ENCODE measurements at regions not wholly inside any gene's neighbourhood (a gene's known extent, or its start where the extent isn't known, plus 50 kb on each side); places are given as distances from the start of the nearest gene placed in this dataset.
"Not testable (repeated sequence)": the region's sequence is repeated elsewhere in the genome, so short reads cannot be mapped to it uniquely, and the experiment has no call there.

- in situ Hi-C loops (cut with HindIII; ENCODE audit: low pct_unique_long_range_greater_than_20kb, low sequenced_read_pairs), result no loop called here
- no peak for DNase-seq (ENCODE audit: low read depth, low spot score)
These were observed 54.1 kb downstream of the MAFB start for GRCh38 chr20:40634891-40635290.

GRCh38 chr20:40633123-40633850 is 55.7 kb downstream of the MAFB start:
- DNase-seq (ENCODE audit: low read depth, low spot score), result no peak
- in situ Hi-C loops (cut with HindIII; ENCODE audit: low pct_unique_long_range_greater_than_20kb, low sequenced_read_pairs), result no loop called here

- DNase-seq (ENCODE audit: low read depth, low spot score), result no peak
- in situ Hi-C loops (cut with HindIII; ENCODE audit: low pct_unique_long_range_greater_than_20kb, low sequenced_read_pairs), result no loop called here
These were observed 56.6 kb downstream of the MAFB start for GRCh38 chr20:40632346-40632976.

- no peak for DNase-seq (ENCODE audit: low read depth, low spot score)
- in situ Hi-C loops (cut with HindIII; ENCODE audit: low pct_unique_long_range_greater_than_20kb, low sequenced_read_pairs), result no loop called here
These were observed 57.9 kb downstream of the MAFB start for GRCh38 chr20:40631119-40631631.

- no peak for DNase-seq (ENCODE audit: low read depth, low spot score)
- in situ Hi-C loops (cut with HindIII; ENCODE audit: low pct_unique_long_range_greater_than_20kb, low sequenced_read_pairs), result no loop called here
These were observed 58.3 kb downstream of the MAFB start for GRCh38 chr20:40630713-40631112.

GRCh38 chr20:40630099-40630498 is 58.9 kb downstream of the MAFB start:
- in situ Hi-C loops (cut with HindIII; ENCODE audit: low pct_unique_long_range_greater_than_20kb, low sequenced_read_pairs), result no loop called here
- no peak for DNase-seq (ENCODE audit: low read depth, low spot score)

- in situ Hi-C loops (cut with HindIII; ENCODE audit: low pct_unique_long_range_greater_than_20kb, low sequenced_read_pairs), result no loop called here
- DNase-seq (ENCODE audit: low read depth, low spot score), result no peak
These were observed 60.2 kb downstream of the MAFB start for GRCh38 chr20:40628877-40629276.

GRCh38 chr20:40619053-40619452 is 70.0 kb downstream of the MAFB start:
- DNase-seq (ENCODE audit: low read depth, low spot score); in situ Hi-C loops (cut with HindIII; ENCODE audit: low pct_unique_long_range_greater_than_20kb, low sequenced_read_pairs): not testable (repeated sequence)

GRCh38 chr20:40617594-40617993 is 71.4 kb downstream of the MAFB start:
- in situ Hi-C loops (cut with HindIII; ENCODE audit: low pct_unique_long_range_greater_than_20kb, low sequenced_read_pairs), result no loop called here
- DNase-seq (ENCODE audit: low read depth, low spot score), result no peak

- no peak for DNase-seq (ENCODE audit: low read depth, low spot score)
- in situ Hi-C loops (cut with HindIII; ENCODE audit: low pct_unique_long_range_greater_than_20kb, low sequenced_read_pairs), result no loop called here
These were observed 76.2 kb downstream of the MAFB start for GRCh38 chr20:40612837-40613236.

- in situ Hi-C loops (cut with HindIII; ENCODE audit: low pct_unique_long_range_greater_than_20kb, low sequenced_read_pairs), result no loop called here
- DNase-seq (ENCODE audit: low read depth, low spot score), result no peak
These were observed 76.8 kb downstream of the MAFB start for GRCh38 chr20:40612247-40612646.

GRCh38 chr20:40610730-40611129 is 78.3 kb downstream of the MAFB start:
- DNase-seq (ENCODE audit: low read depth, low spot score), result no peak
- in situ Hi-C loops (cut with HindIII; ENCODE audit: low pct_unique_long_range_greater_than_20kb, low sequenced_read_pairs), result no loop called here

- in situ Hi-C loops (cut with HindIII; ENCODE audit: low pct_unique_long_range_greater_than_20kb, low sequenced_read_pairs), result no loop called here
- no peak for DNase-seq (ENCODE audit: low read depth, low spot score)
These were observed 81.1 kb downstream of the MAFB start for GRCh38 chr20:40607927-40608326.

GRCh38 chr20:40606660-40607059 is 82.4 kb downstream of the MAFB start:
- no peak for DNase-seq (ENCODE audit: low read depth, low spot score)
- in situ Hi-C loops (cut with HindIII; ENCODE audit: low pct_unique_long_range_greater_than_20kb, low sequenced_read_pairs), result no loop called here

- in situ Hi-C loops (cut with HindIII; ENCODE audit: low pct_unique_long_range_greater_than_20kb, low sequenced_read_pairs), result no loop called here
- no peak for DNase-seq (ENCODE audit: low read depth, low spot score)
These were observed 82.8 kb downstream of the MAFB start for GRCh38 chr20:40606237-40606636.

GRCh38 chr20:40604416-40604815 is 84.6 kb downstream of the MAFB start:
- DNase-seq (ENCODE audit: low read depth, low spot score), result no peak
- in situ Hi-C loops (cut with HindIII; ENCODE audit: low pct_unique_long_range_greater_than_20kb, low sequenced_read_pairs), result no loop called here

- no peak for DNase-seq (ENCODE audit: low read depth, low spot score)
- in situ Hi-C loops (cut with HindIII; ENCODE audit: low pct_unique_long_range_greater_than_20kb, low sequenced_read_pairs), result no loop called here
These were observed 85.9 kb downstream of the MAFB start for GRCh38 chr20:40603057-40603651.

- in situ Hi-C loops (cut with HindIII; ENCODE audit: low pct_unique_long_range_greater_than_20kb, low sequenced_read_pairs), result no loop called here
- no peak for DNase-seq (ENCODE audit: low read depth, low spot score)
These were observed 86.7 kb downstream of the MAFB start for GRCh38 chr20:40602381-40602780.
